AG04450 (cell line): ENCODE measurements at regions not wholly inside any gene's neighbourhood (a gene's known extent, or its start where the extent isn't known, plus 50 kb on each side); places are given as distances from the start of the nearest gene placed in this dataset.

ENCODE experiments used
- CTCF ChIA-PET: fragments of 300-600, 350-600 bp; formaldehyde crosslinking; extraction: SDS; loops from one replicate; lab custom pipeline; 2022; ENCODE audit warnings: antibody characterized with exemption, inconsistent platforms; lab: Charles Lee
- POLR2A ChIA-PET: fragments of 350-600 bp; formaldehyde crosslinking; extraction: SDS; loops from one replicate; lab custom pipeline; 2021; ENCODE audit warnings: antibody characterized with exemption, inconsistent platforms; lab: Yijun Ruan, JAX
- DNase-seq: peaks from one replicate; pipeline ENCODE4 v3.0.0-alpha.2; 2011; ENCODE audit warnings: low read depth, low spot score
- H3K27ac ChIP-seq: one replicate; pipeline ENCODE4 v1.5.1; 2012; ENCODE audit warnings: low read depth, low read length, control low read depth
- H3K27me3 ChIP-seq: one replicate; pipeline ENCODE4 v1.6.0; 2012; ENCODE audit warnings: low read length; ENCODE audit not compliant: control insufficient read depth, insufficient read depth
- H3K4me3 ChIP-seq: 2 replicates; pipeline ENCODE4 v1.5.1; 2011; ENCODE audit warnings: mild to moderate bottlenecking, low read depth, low read length, control low read depth
- H3K9me3 ChIP-seq: 2 replicates; pipeline ENCODE4 v1.5.1; 2012; ENCODE audit warnings: low read length; ENCODE audit not compliant: control insufficient read depth, insufficient read depth
- CTCF ChIP-seq: IDR thresholded peaks from 2 replicates; pipeline ENCODE4 v1.5.1; 2011; ENCODE audit warnings: low read depth, low read length, control low read depth, inconsistent platforms

GRCh38 chr4:156576946-156577345 lies 394.7 kb downstream of the PDGFC start:
- TF ChIP-seq CTCF = no peak
- DNase-seq = no peak
- Histone ChIP-seq H3K27ac (no peak overlapping the region), H3K9me3 (no peaks in the 10 kb centered on the region), H3K4me3 (no peak overlapping the region), H3K27me3 (no peaks in the 10 kb centered on the region)
- ChIA-PET CTCF (no interaction called here), POLR2A (no interaction called here)

GRCh38 chr4:156575430-156576073 lies 396.0 kb downstream of the PDGFC start:
- ChIA-PET POLR2A (no interaction called here), CTCF (interaction anchor here (1.3 kb wide), 1 partner anchor 14 kb away, joined by 3 read pairs; no protein-coding TSS in a partner anchor)
- Histone ChIP-seq H3K4me3 (no peak overlapping the region), H3K9me3 (no peaks in the 10 kb centered on the region), H3K27me3 (no peaks in the 10 kb centered on the region), H3K27ac (no peak overlapping the region)
- TF ChIP-seq CTCF = no peak
- DNase-seq = no peak

DNA sequence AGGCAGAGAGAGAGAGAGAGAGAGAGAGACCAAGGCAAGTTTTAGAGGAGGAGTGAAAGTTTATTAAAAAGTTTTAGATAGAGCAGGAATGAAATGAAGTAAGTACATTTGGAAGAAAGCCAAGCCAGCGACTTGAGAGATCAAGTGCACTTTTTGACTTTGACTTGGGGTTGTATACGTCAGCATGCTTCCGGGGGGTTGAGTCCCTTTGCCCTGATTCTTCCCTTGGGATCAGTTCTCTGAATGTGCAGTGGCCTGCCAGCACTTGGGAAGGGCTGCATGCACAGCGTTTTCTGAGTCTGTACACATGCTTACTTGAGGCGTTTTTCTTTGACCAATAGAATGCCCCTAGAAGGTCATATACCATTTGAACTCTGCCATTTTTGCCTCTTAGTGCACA lies 400.5 kb downstream of the PDGFC start:
- no peak overlapping the region for H3K27ac ChIP-seq
- ChIA-PET POLR2A (no interaction called here), CTCF (interaction anchor here (0.8 kb wide), 1 partner anchor 9 kb away, joined by 3 read pairs; no protein-coding TSS in a partner anchor)
- no peak for DNase-seq
- no peak overlapping the region for H3K4me3 ChIP-seq
- TF ChIP-seq CTCF = no peak
- no peaks in the 10 kb centered on the region for H3K9me3 ChIP-seq
- no peaks in the 10 kb centered on the region for H3K27me3 ChIP-seq

GRCh38 chr4:156569535-156569934 lies 402.1 kb downstream of the PDGFC start:
- Histone ChIP-seq H3K27me3 (no peaks in the 10 kb centered on the region), H3K4me3 (no peak overlapping the region)

More at GRCh38 chr4:156569535-156569934, 402.1 kb downstream of the PDGFC start:
- ChIA-PET POLR2A (no interaction called here), CTCF (no interaction called here)
- DNase-seq = no peak
- no peak overlapping the region for H3K27ac ChIP-seq
- no peaks in the 10 kb centered on the region for H3K9me3 ChIP-seq
- no peak for TF ChIP-seq CTCF
